ENCODE measurements at regions not wholly inside any gene's neighbourhood (a gene's known extent, or its start where the extent isn't known, plus 50 kb on each side); places are given as distances from the start of the nearest gene placed in this dataset.

DNA sequence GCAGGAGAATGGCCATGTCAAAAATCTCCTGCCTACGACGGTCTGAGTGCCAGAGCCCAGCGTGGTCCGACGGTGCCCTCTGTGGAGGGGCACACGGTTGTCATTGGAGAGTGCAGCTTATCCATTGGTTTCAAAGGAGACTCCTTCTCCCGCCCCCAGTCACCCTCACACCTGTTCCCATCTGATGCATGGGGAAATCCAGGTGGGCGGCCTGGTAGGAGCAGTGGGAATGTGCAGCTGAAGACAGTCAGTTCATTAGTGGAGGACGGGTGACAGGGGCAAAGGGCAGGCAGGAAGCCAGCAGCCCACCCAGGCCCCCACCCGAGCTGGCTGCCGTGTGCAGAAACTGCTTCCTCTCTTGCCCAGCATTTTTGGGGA is 162.3 kb downstream of the IRF8 start:
- peaks cover 17% of the 10 kb centered on the region for H3K27me3 Mint-ChIP-seq
- no peak overlapping the region for H3K27ac Mint-ChIP-seq
- no peaks in the 10 kb centered on the region for H3K9me3 Mint-ChIP-seq
- no peaks in the 10 kb centered on the region for H3K36me3 Mint-ChIP-seq
- no peak overlapping the region for H3K4me3 Mint-ChIP-seq
- H3K4me1 Mint-ChIP-seq: no peaks in the 10 kb centered on the region

DNA sequence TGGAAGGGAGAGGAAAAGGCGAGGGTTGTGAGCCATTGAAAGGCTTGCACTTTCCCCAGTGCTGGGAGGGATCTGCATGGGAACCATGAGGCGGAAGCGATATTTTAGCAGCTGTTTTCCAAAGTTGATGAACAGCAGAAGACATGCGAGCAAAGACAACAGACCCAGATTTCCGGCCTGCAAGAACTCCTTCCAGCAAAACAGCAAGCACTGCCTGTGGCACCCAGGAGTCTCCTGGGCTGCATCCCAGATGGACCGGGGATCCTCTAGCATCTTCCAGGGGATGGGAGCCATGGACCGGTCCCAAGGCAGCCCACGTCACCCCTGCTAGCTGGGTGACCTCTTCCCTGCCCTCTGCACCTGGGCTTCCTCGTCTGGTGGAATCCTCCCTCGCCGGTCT is 162.8 kb downstream of the IRF8 start:
- Mint-ChIP-seq H3K36me3 (no peaks in the 10 kb centered on the region), H3K9me3 (no peaks in the 10 kb centered on the region), H3K27me3 (peaks cover 17% of the 10 kb centered on the region), H3K4me3 (no peak overlapping the region), H3K27ac (no peak overlapping the region), H3K4me1 (no peaks in the 10 kb centered on the region)

DNA sequence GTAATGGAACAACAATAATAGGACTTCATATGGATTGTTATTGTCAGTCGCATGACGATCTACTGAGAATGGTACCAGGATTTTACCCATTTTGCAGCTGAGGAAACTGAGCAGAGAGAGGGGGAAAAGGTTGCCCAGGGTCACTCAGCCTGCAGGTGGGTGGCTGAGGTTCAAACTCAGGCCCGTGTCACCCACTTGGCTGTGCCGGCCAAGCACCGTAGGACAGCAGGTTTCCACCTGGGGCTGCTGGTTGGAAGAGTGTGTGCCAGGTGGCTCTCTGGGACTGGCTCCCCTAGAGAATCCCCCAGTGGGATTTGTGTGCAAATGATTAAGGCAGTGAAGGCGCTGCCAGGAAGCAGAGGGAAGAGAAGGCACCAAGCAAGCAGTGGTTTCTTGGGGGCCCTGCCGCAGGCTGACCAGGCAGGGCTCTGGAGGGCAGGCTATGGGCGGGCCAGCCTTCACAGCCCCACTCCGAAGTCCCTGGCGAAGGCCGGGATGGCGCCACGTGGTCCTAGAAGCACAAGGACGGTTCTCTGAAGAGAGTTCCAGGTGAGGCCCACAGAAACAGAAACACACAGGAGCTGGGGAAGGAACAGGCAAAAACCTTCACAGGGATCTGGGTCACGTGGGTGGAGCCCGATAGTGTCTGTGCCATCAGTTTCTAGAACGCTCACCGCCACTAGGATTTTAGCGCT is 163.5 kb downstream of the IRF8 start:
- Mint-ChIP-seq H3K36me3 (no peaks in the 10 kb centered on the region), H3K27me3 (peaks cover 17% of the 10 kb centered on the region), H3K4me1 (no peaks in the 10 kb centered on the region), H3K27ac (no peak overlapping the region), H3K9me3 (no peaks in the 10 kb centered on the region), H3K4me3 (no peak overlapping the region)

DNA sequence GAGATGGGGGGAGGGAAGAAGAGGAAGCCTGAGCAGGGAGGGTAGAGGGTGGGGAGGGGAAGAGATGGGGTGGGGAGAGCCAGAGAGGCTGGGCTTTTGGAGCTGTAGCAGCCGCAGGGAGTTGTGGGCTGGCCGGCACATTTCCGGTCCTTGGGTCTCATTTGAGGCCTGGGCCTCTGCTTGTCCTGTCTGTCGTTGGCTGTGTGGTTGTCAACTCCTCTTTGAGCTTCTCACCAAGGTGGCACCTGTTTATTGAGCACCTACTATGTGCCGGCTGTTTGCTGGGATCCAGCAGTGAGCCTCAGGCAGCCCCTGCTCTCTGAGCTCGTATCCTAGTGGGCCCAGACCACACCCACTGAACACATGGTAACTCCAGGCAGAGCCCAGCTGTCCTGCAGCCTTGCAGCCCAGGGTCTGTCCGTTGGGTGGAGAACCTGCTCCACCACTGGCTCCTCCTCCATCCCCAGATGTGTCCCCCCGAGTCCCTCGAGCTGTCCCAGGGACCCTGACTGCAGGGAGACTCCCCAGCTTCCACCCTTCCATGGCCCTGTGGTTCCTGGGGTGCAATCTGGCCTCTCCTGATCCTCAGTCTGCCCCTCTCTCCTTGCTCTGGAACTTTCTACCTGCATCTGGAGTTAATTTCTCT is 164.9 kb downstream of the IRF8 start:
- no peaks in the 10 kb centered on the region for H3K36me3 Mint-ChIP-seq
- no peaks in the 10 kb centered on the region for H3K4me1 Mint-ChIP-seq
- H3K27ac Mint-ChIP-seq: no peak overlapping the region
- peaks cover 21% of the 10 kb centered on the region for H3K27me3 Mint-ChIP-seq
- no peak overlapping the region for H3K4me3 Mint-ChIP-seq
- peaks cover 0 to 4% (median 0%) of the 10 kb centered on the region in 3 donors for H3K9me3 Mint-ChIP-seq

DNA sequence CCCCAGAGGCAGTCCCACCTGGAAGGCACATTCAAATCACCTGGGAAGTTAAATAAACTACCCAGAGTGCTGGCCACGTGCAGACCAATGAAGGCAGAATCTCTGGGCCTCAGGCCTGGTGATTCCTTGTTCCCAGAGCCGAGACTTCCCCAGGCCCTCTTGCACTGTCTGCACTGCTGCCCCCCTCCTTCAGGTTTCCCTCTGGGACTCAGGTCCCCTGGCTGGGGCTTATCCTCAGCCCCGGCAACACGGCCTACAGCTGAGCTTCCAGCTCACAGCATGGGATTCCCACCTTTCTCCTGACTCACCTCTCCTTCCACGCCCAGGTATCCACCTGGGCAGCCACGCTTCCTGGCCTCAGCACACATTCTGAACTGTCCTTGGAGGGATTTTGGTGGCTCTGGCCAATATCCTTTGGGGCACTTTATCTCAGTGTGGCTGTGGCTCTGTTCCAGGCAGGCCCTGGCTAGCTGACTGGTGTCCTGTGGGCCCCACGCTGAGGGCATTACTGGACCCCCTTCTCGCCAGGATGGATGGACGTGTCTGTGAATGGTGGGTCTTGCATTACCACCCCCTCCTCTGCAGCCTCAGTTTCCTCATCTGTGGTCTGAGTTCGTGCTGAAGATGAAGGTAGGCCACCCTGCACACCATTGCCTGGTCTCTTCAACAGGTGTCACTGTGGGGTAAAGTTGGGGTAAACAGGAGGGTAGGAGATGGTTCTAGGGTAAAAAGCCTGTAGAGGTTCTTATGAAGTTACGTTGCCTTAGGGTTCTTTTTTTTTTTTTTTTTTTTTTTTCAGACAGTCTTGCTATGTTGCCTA is 165.7 kb downstream of the IRF8 start:
- H3K4me3 Mint-ChIP-seq: no peak overlapping the region
- H3K36me3 Mint-ChIP-seq: no peaks in the 10 kb centered on the region
- peaks cover 0 to 4% (median 0%) of the 10 kb centered on the region in 3 donors for H3K9me3 Mint-ChIP-seq
- no peak overlapping the region for H3K27ac Mint-ChIP-seq
- H3K27me3 Mint-ChIP-seq: peaks cover 21% of the 10 kb centered on the region
- H3K4me1 Mint-ChIP-seq: no peaks in the 10 kb centered on the region

DNA sequence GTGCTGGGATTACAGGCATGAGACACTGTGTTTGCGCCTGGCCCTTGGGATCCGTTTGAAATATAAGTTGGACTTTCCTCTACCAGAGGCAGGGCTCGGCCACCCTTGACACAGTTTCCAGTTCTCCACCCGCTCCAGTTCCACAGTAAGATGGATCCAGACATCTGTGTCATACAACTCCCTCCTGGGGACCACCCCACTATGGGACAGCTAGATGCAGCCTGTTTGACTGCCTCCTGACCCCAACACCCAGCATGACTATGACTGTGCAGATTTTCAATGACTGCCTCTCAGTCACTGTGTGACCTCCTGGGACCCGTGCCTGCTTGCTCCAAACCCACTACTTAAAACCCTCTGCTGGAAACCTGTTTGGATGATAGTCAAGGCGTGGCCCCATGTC is 166.7 kb downstream of the IRF8 start:
- Mint-ChIP-seq H3K27ac (no peak overlapping the region), H3K27me3 (peaks cover 22% of the 10 kb centered on the region), H3K4me1 (no peaks in the 10 kb centered on the region)

DNA sequence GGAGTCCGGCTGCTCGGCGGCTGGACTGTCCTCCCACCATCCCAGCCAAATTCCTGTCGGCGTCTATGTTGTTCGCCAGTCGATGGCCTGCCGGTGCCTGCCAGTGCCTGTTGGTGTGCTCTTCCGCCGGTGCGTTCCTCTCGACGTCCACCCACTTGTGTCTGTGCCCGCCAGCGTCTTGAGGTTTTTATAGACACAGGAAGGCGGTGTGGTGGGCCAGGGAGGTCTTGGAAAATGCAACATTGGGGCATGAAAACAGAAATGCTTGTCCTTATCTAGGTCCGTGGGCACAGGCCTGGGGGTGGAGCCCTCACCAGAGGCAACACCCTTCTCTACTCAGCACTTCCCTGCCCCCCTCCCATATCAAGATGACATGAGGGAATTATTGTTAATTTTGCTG is 167.8 kb downstream of the IRF8 start:
- H3K27ac Mint-ChIP-seq: no peak overlapping the region
- no peak overlapping the region for H3K4me3 Mint-ChIP-seq
- peaks cover 0 to 4% (median 0%) of the 10 kb centered on the region in 3 donors for H3K9me3 Mint-ChIP-seq
- peaks cover 20% of the 10 kb centered on the region for H3K27me3 Mint-ChIP-seq
- no peaks in the 10 kb centered on the region for H3K36me3 Mint-ChIP-seq
- no peaks in the 10 kb centered on the region for H3K4me1 Mint-ChIP-seq

More for the DNA sequence above, 166.7 kb downstream of the IRF8 start:
- peaks cover 0 to 4% (median 0%) of the 10 kb centered on the region in 3 donors for H3K9me3 Mint-ChIP-seq
- H3K4me3 Mint-ChIP-seq: no peak overlapping the region
- H3K36me3 Mint-ChIP-seq: no peaks in the 10 kb centered on the region

DNA sequence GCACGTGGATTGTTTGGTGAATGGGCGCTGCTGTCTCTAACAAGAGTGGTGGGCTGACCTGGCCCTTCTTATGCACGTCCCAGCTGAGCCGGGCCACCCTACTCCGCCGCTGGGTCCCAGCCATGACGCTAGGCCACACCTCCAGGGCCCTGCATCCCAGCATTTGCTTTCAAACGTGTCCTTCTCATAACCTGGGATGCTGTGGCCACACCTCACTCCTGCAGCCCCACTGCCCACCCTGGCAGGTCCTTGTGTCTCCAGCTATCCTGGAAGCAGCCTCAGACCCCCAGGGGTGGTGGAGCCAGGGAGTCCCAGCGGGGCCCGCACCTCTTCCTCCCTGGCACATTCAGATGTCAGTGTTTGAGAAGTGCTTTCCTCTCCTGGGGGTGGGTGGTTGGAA is 168.6 kb downstream of the IRF8 start:
- Mint-ChIP-seq H3K4me1 (no peaks in the 10 kb centered on the region), H3K27ac (no peak overlapping the region), H3K36me3 (no peaks in the 10 kb centered on the region), H3K27me3 (peaks cover 16% of the 10 kb centered on the region), H3K4me3 (no peak overlapping the region), H3K9me3 (peaks cover 0 to 4% (median 0%) of the 10 kb centered on the region in 3 donors)

DNA sequence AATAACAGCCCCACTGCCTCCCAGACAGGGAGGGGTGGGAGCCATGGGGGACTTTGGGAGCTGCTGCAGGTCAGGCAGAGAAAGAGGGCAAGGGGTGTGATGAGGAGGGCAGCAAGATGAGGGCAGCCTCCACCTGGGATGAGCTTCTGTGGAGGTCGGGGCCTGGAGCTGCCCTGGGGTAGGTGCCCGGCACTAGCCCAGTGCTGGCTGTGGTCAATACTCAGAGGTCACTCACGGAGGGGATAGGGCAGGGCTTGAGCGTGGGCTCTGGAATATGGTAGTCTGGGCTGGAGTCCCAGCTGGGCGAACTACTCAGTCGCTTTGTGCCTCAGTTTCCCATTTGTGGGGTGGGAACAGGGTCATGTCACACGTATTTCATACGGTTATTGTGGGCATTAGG is 169.0 kb downstream of the IRF8 start:
- Mint-ChIP-seq H3K4me3 (no peak overlapping the region), H3K27me3 (peaks cover 19% of the 10 kb centered on the region), H3K9me3 (peaks cover 0 to 4% (median 0%) of the 10 kb centered on the region in 3 donors), H3K4me1 (no peaks in the 10 kb centered on the region), H3K36me3 (no peaks in the 10 kb centered on the region), H3K27ac (no peak overlapping the region)

DNA sequence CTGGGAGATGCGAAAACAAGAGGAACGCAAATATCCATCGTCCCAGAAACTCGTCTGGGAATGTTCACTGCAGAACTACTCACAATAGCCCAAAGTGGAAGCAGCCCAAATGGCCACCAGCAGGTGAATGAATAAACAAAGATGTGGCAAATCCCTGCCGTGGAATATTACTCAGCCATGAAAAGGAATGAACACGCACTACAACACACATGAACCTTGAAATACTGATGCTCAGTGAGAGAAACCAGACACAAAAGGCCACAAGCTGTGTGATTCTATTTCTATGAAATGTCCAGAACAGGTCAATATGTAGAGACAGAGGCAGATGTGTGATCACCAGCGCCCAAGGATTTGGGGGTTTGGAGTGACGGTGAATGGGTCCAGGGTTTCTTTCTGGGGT is 169.8 kb downstream of the IRF8 start:
- Mint-ChIP-seq H3K9me3 (peaks cover 0 to 4% (median 0%) of the 10 kb centered on the region in 3 donors), H3K27me3 (peaks cover 24% of the 10 kb centered on the region), H3K4me3 (no peak overlapping the region), H3K36me3 (no peaks in the 10 kb centered on the region), H3K27ac (no peak overlapping the region), H3K4me1 (no peaks in the 10 kb centered on the region)

DNA sequence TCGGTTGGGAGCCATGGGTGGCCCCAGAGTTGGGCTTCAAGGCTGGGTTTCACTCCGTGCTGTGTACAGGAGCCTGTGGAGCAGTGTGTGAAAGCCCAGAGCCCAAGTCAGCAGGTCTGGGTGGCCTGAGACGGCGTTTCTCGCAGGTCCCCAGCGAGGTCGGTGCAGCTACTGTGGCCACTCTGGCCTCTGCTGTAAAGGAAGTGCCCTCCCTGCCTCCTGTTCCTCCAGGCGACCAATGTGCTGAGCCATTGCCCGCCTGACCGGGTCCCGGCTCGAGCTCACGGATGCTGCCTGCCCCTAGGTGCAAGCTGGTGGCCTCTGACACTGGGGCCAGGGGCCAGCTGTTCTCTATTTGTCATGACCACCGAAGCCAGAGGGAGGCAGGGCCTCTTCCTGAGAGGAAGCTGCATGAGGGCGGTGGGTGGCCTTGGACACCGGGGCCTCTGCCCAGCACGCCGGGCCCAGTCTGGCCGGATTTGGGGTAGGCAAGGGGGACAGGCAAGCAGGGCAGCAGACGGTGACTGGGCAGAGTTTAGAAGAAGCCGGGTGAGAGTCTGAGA is 170.9 kb downstream of the IRF8 start:
- no peaks in the 10 kb centered on the region for H3K4me1 Mint-ChIP-seq
- H3K9me3 Mint-ChIP-seq: peaks cover 0 to 4% (median 0%) of the 10 kb centered on the region in 3 donors
- H3K27ac Mint-ChIP-seq: no peak overlapping the region
- H3K36me3 Mint-ChIP-seq: no peaks in the 10 kb centered on the region
- H3K4me3 Mint-ChIP-seq: no peak overlapping the region
- H3K27me3 Mint-ChIP-seq: peaks cover 24% of the 10 kb centered on the region

DNA sequence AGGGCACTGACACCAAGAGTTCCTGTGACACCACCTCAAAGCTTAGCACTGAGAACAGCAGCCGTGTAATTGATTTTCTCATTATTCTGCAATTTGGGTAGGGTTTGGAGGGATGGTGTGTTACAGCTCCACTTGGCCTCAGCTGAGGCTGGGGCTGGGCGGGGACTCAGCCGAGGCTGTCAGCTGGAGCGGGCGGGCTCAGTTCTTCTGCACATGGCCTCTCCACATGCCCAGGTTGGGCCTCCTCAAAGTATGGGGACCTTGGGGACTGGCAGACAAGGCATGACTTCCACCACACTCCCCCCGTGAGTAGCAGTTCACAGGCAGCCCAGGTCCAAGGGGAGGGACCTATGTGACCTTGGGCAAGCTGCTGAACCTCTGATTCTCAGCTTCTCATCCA is 171.5 kb downstream of the IRF8 start:
- Mint-ChIP-seq H3K4me1 (no peaks in the 10 kb centered on the region), H3K4me3 (no peak overlapping the region), H3K36me3 (no peaks in the 10 kb centered on the region), H3K9me3 (peaks cover 0 to 4% (median 0%) of the 10 kb centered on the region in 3 donors), H3K27ac (no peak overlapping the region), H3K27me3 (peaks cover 26% of the 10 kb centered on the region)

DNA sequence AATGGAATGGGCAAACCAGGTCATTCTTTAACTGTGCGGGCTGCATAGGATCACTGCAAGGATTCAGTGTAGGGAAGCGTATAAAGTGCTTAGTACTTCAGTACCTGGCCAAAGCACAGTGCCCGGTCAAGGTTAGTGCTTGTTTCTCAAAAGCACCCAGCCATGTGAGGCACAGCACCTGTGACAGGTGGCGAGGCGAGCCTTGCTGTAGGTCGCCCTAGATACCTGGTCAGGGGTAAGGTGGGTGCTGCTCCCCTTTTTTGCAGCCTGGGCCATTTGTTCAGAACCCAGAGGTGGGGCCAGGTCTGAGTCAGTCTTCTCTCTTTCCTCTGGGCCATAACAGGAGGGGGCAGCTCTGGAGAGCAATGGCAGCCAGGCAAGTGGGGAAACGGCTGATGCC is 172.0 kb downstream of the IRF8 start:
- no peaks in the 10 kb centered on the region for H3K4me1 Mint-ChIP-seq
- H3K9me3 Mint-ChIP-seq: peaks cover 0 to 4% (median 0%) of the 10 kb centered on the region in 3 donors
- no peak overlapping the region for H3K27ac Mint-ChIP-seq
- H3K4me3 Mint-ChIP-seq: no peak overlapping the region
- peaks cover 21% of the 10 kb centered on the region for H3K27me3 Mint-ChIP-seq
- no peaks in the 10 kb centered on the region for H3K36me3 Mint-ChIP-seq

DNA sequence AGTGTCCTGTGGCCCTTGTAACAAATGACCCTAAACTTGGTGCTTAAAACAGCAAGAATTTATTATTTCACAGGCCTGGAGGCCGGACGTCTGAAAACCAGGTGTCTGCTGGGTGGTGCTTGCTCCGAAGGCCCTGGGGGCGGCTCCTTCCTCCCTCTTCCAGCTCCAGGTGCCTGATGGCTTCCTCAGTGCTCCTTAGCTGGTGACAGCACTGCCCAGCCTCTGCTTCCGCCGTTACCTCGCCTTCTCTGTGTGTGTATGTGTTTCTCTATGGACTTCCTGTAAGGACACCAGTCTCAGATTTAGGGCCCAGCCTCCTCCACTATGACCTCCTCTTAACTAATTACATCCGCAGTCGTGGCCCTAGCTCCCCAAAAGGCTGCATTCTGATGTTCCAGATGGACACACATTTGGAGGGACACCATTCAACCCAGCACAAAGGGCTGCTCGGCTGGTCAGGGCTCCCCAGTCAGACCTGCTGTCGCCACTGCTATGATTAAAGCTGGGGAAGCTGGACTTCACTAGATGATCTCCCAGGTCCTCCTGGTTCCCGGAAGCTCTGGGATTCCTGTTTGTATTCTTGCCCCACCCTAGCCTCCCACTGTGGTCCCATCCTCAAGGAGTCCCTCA is 172.8 kb downstream of the IRF8 start:
- peaks cover 0 to 4% (median 0%) of the 10 kb centered on the region in 3 donors for H3K9me3 Mint-ChIP-seq
- H3K27ac Mint-ChIP-seq: no peak overlapping the region
- H3K4me3 Mint-ChIP-seq: no peak overlapping the region
- no peaks in the 10 kb centered on the region for H3K36me3 Mint-ChIP-seq
- H3K4me1 Mint-ChIP-seq: no peaks in the 10 kb centered on the region
- H3K27me3 Mint-ChIP-seq: peaks cover 20% of the 10 kb centered on the region

All from IgD-negative memory B cell (primary cell).